WTC11 (cell line): ENCODE measurements at regions not wholly inside any gene's neighbourhood (a gene's known extent, or its start where the extent isn't known, plus 50 kb on each side); places are given as distances from the start of the nearest gene placed in this dataset.

Source experiments
- CREB1 ChIP-seq: sonication (generic); formaldehyde crosslinking; IDR thresholded peaks from 2 replicates; pipeline ENCODE4 v1.8.0; 2023; ENCODE audit warnings: mild to moderate bottlenecking, missing genetic modification reagents
- JUN ChIP-seq: sonication (generic); formaldehyde crosslinking; IDR thresholded peaks from 2 replicates; pipeline ENCODE4 v1.8.0; 2023; ENCODE audit warnings: mild to moderate bottlenecking, missing genetic modification reagents
- KAT7 ChIP-seq: sonication (generic); formaldehyde crosslinking; IDR thresholded peaks from 2 replicates; pipeline ENCODE4 v1.8.1; 2023; ENCODE audit warnings: missing genetic modification reagents, mild to moderate bottlenecking, borderline replicate concordance
- MXD4 ChIP-seq: fragments of 250-450 bp; sonication (Bioruptor Pico); IDR thresholded peaks from 2 replicates; pipeline ENCODE4 v1.8.0; 2021; ENCODE audit warnings: mild to moderate bottlenecking, moderate library complexity, borderline replicate concordance
- TEAD1 ChIP-seq: sonication (generic); formaldehyde crosslinking; IDR thresholded peaks from 2 replicates; pipeline ENCODE4 v1.8.0; 2022; ENCODE audit warnings: mild to moderate bottlenecking, missing genetic modification reagents
- TF ChIP-seq, protein P1 (sequence below): fragments of 200-600 bp; IDR thresholded peaks from 2 replicates; pipeline ENCODE4 v1.8.0; 2022; ENCODE audit warnings: antibody characterized with exemption
- TF ChIP-seq, protein P2 (sequence below): sonication (generic); formaldehyde crosslinking; IDR thresholded peaks from 2 replicates; pipeline ENCODE4 v1.8.1; 2023; ENCODE audit warnings: mild to moderate bottlenecking, moderate library complexity, missing genetic modification reagents
- TF ChIP-seq, protein P3 (sequence below): fragments of 250-450 bp; sonication (Bioruptor Pico); IDR thresholded peaks from 2 replicates; pipeline ENCODE4 v1.9.0; 2021; ENCODE audit warnings: mild to moderate bottlenecking, borderline replicate concordance
- TF ChIP-seq, protein P4 (sequence below): sonication (generic); formaldehyde crosslinking; IDR thresholded peaks from 2 replicates; pipeline ENCODE4 v1.8.0; 2023; ENCODE audit warnings: missing genetic modification reagents

DNA sequence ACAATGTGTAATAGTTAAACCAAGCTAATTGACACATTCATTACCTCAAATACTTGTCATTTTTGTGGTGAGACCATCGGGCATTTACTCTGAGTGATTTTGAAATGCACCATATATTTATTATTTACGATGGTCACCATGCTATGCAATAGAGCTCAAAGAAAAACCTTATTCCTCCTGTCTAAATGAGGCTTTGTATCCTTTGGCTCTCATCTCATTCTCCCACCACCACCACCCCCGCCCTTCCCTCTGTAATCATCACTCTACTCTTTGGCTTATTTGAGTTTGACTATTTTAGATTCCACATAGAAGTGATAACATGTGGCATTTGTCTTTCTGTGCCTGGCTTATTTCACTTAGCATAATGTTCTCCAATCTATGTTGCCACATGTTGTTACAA lies 124.9 kb downstream of the CYSLTR2 start:
- TF ChIP-seq, protein P1, sequence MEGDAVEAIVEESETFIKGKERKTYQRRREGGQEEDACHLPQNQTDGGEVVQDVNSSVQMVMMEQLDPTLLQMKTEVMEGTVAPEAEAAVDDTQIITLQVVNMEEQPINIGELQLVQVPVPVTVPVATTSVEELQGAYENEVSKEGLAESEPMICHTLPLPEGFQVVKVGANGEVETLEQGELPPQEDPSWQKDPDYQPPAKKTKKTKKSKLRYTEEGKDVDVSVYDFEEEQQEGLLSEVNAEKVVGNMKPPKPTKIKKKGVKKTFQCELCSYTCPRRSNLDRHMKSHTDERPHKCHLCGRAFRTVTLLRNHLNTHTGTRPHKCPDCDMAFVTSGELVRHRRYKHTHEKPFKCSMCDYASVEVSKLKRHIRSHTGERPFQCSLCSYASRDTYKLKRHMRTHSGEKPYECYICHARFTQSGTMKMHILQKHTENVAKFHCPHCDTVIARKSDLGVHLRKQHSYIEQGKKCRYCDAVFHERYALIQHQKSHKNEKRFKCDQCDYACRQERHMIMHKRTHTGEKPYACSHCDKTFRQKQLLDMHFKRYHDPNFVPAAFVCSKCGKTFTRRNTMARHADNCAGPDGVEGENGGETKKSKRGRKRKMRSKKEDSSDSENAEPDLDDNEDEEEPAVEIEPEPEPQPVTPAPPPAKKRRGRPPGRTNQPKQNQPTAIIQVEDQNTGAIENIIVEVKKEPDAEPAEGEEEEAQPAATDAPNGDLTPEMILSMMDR: no peak
- TF ChIP-seq TEAD1 (CRISPR knock-in tag) (no peak), CREB1 (CRISPR knock-in tag) (no peak), MXD4 (no peak), JUN (CRISPR knock-in tag) (no peak), KAT7 (no peak)
- TF ChIP-seq, protein P2, sequence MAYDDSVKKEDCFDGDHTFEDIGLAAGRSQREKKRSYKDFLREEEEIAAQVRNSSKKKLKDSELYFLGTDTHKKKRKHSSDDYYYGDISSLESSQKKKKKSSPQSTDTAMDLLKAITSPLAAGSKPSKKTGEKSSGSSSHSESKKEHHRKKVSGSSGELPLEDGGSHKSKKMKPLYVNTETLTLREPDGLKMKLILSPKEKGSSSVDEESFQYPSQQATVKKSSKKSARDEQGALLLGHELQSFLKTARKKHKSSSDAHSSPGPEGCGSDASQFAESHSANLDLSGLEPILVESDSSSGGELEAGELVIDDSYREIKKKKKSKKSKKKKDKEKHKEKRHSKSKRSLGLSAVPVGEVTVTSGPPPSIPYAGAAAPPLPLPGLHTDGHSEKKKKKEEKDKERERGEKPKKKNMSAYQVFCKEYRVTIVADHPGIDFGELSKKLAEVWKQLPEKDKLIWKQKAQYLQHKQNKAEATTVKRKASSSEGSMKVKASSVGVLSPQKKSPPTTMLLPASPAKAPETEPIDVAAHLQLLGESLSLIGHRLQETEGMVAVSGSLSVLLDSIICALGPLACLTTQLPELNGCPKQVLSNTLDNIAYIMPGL (CRISPR knock-in tag): no peak
- TF ChIP-seq, protein P3, sequence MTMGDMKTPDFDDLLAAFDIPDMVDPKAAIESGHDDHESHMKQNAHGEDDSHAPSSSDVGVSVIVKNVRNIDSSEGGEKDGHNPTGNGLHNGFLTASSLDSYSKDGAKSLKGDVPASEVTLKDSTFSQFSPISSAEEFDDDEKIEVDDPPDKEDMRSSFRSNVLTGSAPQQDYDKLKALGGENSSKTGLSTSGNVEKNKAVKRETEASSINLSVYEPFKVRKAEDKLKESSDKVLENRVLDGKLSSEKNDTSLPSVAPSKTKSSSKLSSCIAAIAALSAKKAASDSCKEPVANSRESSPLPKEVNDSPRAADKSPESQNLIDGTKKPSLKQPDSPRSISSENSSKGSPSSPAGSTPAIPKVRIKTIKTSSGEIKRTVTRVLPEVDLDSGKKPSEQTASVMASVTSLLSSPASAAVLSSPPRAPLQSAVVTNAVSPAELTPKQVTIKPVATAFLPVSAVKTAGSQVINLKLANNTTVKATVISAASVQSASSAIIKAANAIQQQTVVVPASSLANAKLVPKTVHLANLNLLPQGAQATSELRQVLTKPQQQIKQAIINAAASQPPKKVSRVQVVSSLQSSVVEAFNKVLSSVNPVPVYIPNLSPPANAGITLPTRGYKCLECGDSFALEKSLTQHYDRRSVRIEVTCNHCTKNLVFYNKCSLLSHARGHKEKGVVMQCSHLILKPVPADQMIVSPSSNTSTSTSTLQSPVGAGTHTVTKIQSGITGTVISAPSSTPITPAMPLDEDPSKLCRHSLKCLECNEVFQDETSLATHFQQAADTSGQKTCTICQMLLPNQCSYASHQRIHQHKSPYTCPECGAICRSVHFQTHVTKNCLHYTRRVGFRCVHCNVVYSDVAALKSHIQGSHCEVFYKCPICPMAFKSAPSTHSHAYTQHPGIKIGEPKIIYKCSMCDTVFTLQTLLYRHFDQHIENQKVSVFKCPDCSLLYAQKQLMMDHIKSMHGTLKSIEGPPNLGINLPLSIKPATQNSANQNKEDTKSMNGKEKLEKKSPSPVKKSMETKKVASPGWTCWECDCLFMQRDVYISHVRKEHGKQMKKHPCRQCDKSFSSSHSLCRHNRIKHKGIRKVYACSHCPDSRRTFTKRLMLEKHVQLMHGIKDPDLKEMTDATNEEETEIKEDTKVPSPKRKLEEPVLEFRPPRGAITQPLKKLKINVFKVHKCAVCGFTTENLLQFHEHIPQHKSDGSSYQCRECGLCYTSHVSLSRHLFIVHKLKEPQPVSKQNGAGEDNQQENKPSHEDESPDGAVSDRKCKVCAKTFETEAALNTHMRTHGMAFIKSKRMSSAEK (CRISPR knock-in tag): no peak
- TF ChIP-seq, protein P4, sequence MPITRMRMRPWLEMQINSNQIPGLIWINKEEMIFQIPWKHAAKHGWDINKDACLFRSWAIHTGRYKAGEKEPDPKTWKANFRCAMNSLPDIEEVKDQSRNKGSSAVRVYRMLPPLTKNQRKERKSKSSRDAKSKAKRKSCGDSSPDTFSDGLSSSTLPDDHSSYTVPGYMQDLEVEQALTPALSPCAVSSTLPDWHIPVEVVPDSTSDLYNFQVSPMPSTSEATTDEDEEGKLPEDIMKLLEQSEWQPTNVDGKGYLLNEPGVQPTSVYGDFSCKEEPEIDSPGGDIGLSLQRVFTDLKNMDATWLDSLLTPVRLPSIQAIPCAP (CRISPR knock-in tag): no peak
